GM19238 (cell line): ENCODE measurements at regions not wholly inside any gene's neighbourhood (a gene's known extent, or its start where the extent isn't known, plus 50 kb on each side); places are given as distances from the start of the nearest gene placed in this dataset.

ENCODE experiments used
- DNase-seq: peaks from one replicate; pipeline ENCODE4 v3.0.0; 2011; ENCODE audit warnings: low spot score; ENCODE audit not compliant: insufficient read length

DNA sequence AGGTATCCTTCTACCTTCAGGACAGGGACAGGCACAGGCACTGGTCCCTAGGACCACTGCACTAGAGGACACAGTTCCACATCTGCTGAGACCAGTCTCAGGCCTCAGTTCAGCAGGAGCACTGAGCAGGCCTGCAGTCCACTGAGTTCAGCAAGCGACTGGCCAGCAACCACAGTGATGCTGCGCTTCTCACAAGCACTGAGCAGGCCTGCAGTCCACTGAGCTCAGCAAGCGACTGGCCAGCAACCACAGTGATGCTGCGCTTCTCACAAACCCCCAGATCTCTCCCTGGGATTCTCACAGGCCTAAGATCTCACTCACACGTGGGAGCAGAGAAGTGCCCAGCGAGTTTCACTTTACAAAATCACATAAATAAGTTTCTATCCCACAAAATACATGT lies 140.6 kb downstream of the IRS2 start:
- no peak for DNase-seq

DNA sequence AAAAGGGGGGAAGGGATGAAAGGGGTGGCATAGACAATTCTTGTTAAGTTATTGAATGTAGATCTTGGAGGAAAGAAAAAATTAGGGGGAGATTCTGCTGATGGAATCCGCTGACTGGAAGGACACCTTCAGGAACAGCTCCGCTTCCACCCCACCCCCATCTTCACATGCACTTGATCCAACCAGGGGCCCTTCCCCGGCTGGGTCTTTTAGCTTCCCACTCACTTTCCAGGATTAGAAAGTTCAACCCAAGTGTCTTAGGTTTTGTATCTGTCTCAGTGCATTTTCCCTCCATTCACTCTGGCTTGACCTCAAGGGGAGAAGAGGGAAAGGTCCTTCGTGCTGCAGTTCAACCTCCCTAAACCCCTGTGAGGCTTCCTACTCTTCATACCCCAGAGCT lies 141.4 kb downstream of the IRS2 start:
- no peak for DNase-seq

DNA sequence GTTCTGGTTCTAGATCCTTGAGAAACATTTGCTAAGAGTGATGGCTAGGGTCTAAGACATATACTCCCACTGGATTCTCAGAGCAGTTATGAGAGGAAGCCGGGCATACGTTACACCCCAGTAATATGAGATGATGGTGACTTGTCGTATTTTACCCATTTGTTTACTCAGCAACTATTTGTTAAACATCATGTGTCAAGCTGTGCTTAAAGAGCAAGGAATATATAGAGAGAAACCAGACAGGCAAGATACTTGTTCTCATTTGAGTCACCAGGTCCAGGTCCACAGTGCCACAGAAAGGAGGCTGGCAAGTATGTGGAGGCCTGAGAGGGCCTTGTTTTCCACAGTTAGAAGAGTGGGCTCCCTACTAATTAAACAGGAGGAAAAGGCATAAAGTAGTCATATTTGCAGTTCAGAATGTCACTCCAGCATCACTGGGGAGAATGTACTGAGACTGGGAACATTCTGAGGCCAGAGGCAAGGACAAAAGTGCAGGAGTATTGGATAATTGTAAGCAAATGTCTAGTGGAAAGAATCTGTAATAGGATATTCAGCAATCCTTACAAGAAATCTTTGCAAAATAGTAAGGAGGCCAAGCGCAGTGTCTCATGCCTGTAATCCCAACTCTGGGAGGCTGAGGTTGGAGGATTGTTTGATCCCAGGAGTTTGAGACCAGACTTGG lies 142.2 kb downstream of the IRS2 start:
- no peak for DNase-seq

DNA sequence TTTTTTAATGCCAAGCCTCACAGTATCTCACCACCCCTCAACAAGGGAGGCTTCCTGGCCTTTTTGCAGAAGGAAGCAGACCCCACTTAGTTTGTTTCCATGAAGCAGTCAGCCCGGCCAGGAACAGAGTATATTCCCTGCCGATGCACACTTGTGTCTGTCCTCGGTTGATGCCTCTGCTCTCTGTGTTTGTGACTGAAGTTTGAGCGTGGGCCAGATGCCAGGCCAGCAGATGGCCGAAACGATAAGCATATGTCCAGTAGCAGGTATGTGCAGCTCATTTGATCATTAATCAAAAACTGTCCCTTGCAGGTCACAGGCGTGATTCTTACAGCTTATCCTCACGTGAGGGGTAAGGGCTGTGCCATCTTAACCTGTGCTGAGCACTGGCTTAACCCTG lies 144.0 kb downstream of the IRS2 start:
- no peak for DNase-seq

DNA sequence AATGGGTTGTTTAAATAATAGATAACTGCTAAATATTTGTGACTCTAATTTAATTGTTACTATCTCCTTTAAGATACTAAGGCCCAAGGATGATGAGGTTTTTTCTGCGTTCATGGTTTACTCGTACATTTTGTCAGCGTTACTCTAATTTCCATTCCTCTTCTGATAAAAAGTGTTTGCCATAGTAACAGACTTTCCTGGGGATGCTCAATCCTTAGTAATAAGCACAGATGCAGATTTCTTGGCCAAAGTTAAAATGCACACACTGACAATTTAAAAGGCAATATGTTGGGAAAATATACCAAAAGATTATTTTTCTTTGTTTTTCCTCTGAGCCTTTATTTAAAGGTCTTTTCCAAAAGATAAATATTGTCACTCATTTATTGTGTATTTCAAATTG lies 149.6 kb downstream of the IRS2 start:
- DNase-seq, result no peak

DNA sequence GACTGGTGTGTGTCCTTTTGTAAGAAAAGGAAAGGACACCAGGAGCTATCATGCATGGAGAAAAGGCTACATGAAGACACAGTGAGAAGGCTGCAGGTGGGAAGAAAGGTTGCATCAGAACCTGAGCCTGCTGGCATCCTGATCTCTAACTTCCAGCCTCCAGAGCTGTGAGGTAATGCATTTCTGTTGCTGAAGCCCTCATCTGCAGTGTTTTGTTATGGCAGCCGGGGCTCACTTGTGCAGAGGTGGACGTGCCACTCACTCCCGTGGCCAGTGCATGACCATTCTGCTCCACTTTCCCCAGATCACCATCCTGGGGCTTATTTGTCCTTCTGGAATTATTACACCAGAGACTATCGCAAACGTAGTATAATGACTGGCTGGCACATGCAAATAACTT lies 155.3 kb downstream of the IRS2 start:
- no peak for DNase-seq

DNA sequence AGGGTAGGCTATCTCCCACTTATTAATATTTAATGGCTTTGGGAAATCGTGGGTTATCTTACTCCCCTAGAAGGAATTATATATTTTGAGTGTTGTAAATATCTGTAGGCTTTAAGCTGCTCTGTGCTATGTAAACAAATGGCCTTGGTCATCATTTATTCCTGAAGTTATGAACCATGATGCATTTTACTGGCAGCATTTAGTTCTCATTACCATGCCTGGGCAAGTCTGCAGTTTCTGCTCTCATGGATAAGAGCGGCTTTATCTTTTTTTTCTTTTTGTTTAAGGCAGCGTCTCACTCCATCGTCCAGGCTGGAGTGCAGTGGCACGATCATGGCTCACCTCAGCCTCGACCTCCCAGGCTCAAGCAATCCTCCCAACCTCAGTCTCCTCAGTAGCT lies 156.1 kb downstream of the IRS2 start:
- DNase-seq, result no peak

DNA sequence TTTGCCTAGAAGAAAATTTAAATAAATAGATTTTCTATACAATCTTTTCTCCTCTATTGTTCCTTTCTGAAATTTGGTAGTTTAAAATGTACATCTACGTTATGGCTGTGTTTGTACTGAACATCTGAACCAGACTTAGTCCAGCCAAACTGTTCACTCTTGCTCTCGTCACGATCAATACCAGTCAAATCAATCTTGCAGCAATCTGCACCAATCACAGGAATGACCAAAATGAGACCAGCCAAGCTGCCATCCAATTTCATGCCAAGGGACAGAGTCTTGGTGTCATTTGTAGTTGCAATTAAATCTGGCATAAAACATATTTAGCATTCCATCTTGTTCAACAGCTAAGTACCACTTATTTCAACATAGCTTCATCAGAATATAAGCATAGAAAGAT lies 156.6 kb downstream of the IRS2 start:
- no peak for DNase-seq

DNA sequence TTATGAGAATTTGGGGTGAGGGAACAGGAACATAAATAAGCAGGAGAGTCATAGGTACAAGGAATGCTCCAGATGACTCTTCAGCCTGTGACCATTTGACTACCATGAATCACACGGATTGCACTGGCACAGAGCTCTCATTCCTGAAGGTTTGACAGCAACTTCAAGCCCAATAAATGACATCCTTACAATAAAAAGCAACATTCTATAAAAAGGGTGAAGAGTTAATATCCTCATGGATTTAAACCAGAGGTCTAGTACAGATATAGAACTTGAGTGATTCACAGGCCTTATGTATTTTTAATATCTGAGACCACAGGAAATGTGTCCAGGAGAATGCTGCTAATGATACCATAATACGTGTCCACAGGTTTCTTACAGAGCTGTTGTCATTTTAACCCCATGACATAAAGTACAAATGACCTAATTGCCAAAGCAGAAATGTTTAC lies 158.1 kb downstream of the IRS2 start:
- no peak for DNase-seq

DNA sequence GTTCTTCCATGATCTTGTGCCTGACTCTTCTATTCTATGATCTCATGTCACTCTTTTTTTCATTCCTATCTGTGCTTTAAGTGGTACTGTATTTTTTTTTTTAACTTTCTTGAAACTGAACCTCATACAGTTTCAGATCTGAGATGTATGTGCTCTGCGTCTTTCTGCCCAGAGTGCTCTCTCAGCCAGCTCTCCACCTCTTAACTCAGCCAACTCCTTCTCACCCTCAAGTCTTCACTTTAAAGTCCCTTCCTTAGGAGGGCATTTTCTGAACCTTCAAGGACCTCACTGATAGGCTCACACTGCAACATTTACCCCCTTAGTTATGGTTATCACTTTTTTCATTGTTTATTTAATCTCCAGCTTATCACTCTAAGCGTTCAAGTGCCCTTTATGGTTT lies 158.7 kb downstream of the IRS2 start:
- no peak for DNase-seq

DNA sequence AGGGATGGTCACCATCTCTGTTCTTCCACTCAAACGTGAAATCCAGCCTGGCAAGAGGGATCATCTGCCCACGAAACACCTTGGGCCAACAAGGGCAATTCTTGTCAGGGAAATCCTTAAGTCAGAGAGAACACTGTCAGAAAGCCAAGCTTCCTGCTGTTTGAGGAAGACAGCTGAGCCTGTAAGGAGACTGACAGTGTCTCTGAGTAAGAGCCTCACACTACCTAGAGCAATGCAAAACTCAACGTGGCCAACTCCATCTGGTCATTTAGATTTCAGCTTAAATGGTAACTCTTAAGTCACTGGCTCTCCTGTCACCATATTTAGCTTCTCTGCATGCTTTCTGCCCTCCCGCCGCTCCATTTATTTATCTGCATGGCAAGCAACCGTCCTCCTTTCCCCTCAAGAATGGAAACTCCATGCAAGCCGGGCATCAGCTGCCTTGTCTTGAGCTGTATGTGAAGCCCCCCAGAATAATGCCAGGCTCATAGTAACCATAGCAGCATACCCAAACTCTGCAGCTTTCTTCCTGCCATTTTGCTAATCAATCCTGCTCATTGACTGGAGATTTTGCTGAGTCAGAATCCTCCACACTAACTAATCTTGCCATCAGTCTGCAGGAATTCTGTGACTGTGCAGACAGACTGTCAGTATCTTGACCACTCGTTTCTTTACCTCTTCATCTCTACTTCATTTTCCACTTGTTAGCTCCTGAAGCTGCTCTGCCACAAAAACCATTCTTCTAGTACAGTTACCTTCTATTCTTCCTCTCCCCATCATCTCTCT lies 159.8 kb downstream of the IRS2 start:
- DNase-seq, result no peak

DNA sequence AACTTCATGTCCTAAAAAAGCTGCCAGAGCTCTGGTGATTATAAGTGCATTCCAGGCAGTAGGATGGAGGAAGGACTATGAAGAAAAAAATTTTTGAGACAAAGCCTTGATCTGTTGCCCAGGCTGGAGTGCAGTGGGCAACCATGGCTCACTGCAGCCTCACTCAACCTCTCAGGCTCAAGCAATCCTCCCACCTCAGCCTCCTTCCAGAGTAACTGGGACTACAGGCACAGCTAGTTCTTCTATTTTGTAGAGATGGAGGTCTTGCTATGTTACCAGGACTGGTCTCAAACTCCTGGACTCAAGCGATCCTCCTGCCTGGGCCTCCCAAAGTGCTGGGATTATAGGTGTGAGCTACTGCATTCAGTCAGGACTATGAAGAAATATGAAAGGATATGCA lies 161.2 kb downstream of the IRS2 start:
- DNase-seq, result no peak

DNA sequence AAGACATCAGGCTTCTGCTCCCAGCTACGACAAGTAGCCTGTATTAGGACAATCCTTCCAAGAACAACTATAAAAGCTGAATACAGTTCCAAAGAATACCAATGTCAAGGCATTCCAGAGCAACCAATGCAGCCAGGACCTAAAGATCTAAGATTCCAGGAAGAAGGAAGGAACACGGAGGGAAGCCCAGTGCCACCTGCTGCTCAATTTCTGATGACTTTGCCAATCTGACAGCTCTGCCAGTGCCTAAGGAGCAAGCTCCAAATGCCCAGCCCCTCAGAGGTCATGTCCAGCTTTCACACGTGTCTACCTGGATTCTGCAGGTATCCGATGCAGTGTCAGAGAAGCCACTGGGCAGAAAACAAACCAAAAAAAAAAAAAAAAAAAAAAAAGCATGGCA lies 164.4 kb downstream of the IRS2 start:
- DNase-seq, result no peak

DNA sequence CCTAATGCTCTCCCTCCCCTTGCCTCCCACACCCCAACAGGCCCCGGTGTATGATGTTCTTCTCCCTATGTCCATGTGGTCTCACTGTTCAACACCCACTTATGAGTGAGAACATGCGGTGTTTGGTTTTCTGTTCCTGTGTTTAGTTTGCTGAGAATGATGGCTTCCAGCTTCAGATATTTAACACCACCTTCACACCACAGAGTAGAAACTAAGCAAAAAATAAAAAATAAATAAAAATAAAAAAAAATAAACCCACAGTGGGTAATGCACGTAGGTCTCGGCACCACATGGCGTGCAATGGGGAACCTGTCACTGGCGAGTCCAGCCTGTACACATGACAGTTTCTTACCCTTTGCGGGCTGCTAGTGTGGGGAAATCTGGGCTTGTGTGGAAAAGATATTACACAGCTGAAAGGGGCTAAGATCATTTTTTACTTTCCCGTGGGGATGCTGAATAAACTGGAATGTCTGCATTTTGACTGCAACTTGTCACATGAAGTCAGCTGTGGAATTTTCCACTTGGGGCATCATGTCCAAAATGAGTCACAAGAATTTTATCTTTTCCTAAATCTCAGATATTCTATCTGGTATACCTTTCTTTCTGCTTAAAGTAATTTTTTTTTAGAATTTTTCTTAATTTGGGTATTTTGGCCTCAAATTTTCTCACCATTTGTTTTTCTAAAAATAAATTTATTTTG lies 170.5 kb downstream of the IRS2 start:
- DNase-seq, result no peak

DNA sequence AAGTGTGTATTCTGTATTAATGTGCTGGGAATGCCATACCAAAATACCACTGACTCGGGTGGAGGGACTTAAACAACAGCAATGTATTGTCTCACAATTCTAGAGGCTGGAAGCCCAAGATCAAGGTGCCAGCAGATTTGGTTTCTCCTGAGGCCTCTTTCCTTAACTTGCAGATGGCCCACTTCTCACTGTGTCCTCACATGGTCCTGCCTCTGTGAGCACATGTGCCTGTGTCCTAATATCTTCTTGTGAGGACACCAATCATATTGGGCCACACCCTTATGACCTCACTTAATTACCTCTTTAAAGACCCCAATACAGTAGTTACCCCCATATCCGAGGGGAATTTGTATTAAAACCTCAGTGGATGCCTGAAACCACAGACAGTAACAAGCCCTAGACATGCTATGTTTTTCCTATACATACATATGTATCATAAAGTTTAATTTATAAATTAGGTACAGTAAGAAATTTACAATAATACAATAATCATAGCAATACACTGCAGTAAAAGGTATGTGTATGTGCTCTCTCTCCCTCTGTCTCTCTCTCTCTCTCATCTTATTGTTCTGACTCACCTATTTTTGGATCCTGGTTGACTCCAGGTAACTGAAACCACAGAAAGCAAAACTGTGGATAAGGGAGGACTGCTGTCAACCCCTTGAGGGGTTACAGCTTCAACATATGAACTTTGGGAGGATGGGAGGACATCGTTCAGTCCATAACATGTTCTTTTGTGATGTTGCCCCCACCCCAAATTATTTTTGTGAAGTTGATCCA lies 174.3 kb downstream of the IRS2 start:
- no peak for DNase-seq

DNA sequence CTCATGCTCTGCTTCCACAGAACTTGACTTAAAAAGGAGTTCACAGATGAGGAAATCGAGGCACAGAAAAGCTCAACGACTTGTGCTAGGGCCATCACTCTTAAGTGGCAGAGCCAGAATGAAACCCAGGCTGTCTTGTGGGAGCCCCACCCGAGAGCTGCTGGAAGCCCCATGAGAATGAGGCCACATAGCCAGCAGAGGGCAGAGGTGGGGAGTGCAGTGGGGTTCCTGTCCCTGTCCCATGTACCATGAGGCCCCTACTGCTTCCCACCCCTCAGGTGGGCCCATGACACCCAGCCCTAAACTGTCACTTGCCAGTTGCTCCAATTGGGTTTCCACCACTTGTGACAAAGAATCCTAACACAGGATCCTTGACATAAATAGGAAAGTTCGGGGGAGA lies 175.9 kb downstream of the IRS2 start:
- DNase-seq, result no peak

DNA sequence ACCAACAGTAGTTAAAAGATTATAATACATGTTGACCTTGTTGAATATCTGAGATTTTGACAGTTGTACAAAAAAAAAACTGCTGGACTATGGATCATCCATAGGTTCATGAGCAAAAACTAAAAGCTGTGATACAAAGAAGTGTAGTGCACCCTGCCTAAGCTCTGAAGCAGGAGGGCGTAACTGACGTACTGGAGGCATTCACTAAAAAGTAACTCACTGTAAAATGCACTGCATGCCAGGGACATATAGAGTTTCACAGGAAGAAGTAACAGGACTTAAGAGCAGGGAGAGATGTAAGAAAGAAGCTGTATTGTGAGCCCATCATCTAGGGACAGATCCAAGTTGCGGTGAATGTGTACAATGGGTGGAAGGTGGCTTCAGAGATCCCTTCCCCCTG lies 177.9 kb downstream of the IRS2 start:
- no peak for DNase-seq

DNA sequence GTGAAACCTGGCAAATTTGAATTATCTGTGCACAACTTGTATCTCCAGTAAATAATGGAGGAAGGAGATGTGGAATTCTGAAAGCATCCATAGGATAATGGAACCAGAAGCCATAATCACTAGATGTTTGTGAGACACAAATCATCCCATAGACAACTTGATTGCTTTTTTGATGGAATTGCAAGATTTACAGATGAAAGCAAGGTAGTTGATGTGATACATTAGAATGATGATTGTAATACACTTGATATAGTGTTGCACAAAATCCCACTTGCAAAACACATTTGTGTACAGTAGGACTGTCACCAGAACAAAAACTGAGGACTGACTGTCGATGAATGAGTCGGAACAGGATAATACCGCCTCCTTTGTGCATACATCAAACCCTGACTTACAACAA lies 178.3 kb downstream of the IRS2 start:
- no peak for DNase-seq

DNA sequence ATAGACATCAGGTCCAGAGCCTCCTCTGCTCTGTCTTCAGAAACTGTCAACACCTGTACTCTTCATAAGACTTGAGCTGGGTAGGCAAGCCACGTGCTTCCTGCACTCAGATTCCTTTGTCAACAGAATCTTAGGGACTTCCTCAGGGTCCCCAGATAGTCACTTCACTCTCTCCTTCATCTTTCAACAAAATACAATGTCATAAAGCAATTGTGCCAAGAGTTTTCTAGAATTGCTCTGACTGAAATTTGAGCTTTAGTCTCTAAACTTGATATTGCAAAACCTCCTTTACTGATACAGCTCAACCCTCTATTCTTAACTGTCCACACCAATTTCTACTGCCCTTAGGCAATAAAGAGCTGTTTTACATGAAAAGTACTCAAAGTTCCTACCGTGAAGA lies 179.9 kb downstream of the IRS2 start:
- DNase-seq, result no peak

DNA sequence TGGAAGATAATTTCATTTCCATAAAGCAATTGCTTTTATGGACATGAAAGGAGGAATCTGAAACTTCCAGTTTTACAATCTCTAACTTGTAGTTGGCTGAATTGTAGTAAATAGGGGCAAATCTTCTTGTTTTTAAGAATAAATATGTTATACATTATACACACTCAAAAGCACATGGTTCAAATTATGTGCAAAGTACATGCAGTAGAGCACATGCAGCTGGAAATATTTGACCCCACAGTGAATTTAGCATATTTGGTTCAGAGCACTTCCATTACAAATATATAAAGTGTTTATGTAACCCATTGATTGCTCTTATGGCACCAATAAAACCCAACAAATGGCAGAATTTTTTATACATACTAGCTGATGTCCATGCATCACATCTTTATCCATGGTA lies 180.5 kb downstream of the IRS2 start:
- no peak for DNase-seq

DNA sequence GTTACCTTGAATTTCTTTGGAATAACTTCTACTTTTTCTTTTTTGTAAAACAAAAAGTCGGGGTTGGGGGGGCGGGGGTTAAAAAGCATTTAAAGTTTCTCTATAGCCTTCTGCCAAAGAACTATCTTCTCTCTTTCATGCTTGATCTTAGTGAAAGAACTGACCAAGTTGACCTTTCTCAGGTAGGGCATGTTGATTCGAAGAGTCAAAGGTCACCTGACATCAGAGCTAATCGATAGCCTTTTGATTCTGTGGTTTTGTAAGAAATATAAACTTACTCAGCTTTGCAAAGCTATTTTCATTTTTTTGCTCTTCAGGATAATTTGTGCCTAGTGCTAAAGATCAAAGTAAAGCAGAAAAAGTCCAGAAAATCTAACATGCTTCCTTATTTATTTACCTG lies 181.5 kb downstream of the IRS2 start:
- no peak for DNase-seq

DNA sequence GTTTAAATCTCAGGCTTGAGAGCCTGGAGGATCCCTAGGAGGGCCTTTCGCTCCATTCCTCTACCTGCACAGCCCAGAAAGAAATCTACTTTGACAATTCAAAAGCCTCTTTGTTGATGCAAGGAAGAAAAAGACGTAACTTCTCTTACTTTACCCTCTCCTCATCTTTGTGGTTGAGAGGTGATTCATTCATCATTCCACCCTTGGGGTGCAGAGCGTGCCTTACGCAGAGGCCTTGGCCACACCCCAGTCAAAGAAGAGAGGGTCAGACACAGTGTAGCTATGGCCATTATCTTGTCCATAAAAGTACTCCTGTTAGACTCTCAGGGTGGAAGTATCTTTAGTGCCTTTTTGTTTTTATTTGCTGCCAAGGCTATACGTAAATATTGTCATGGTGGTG lies 184.0 kb downstream of the IRS2 start:
- no peak for DNase-seq
